ENCODE measurements at regions not wholly inside any gene's neighbourhood (a gene's known extent, or its start where the extent isn't known, plus 50 kb on each side); places are given as distances from the start of the nearest gene placed in this dataset.

- no peak for TF ChIP-seq CTCF (IDR thresholded peaks at IDR 0.05)
- TF ChIP-seq POLR2A (IDR thresholded peaks at IDR 0.05), result no peak
Observed at GRCh38 chr3:34056951-34057390, 258.5 kb downstream of the PDCD6IP start.
